H9 (cell line): ENCODE measurements at regions not wholly inside any gene's neighbourhood (a gene's known extent, or its start where the extent isn't known, plus 50 kb on each side); places are given as distances from the start of the nearest gene placed in this dataset.

ENCODE experiments used
- DNase-seq: peaks from one replicate; pipeline ENCODE4 v3.0.0-alpha.2; 2017
- H2AFZ ChIP-seq: one replicate; pipeline ENCODE4 v1.6.1; 2013; ENCODE audit warnings: mild to moderate bottlenecking, low read length, control low read depth, moderate library complexity
- H2AK5ac ChIP-seq: 2 replicates; pipeline ENCODE4 v1.6.1; 2013; ENCODE audit warnings: low read length, control low read depth, mixed read lengths; ENCODE audit not compliant: insufficient read length
- H2BK120ac ChIP-seq: one replicate; pipeline ENCODE4 v1.6.1; 2013; ENCODE audit warnings: low read depth, mild to moderate bottlenecking, low read length, control low read depth, inconsistent platforms; ENCODE audit not compliant: poor library complexity, severe bottlenecking
- H2BK12ac ChIP-seq: 2 replicates; pipeline ENCODE4 v1.6.1; 2013; ENCODE audit warnings: low read length, control low read depth, mixed read lengths, low read depth; ENCODE audit not compliant: insufficient read length
- H2BK15ac ChIP-seq: 2 replicates; pipeline ENCODE4 v1.6.1; 2013; ENCODE audit warnings: low read depth, low read length, control low read depth
- H2BK20ac ChIP-seq: one replicate; pipeline ENCODE4 v1.6.1; 2013; ENCODE audit warnings: low read depth, mild to moderate bottlenecking, low read length, control low read depth, inconsistent platforms; ENCODE audit not compliant: poor library complexity, severe bottlenecking
- H2BK5ac ChIP-seq: 2 replicates; pipeline ENCODE4 v1.6.1; 2013; ENCODE audit warnings: low read length, control low read depth, mixed read lengths; ENCODE audit not compliant: insufficient read length
- H3K14ac ChIP-seq: 2 replicates; pipeline ENCODE4 v1.6.1; 2013; ENCODE audit warnings: low read length, control low read depth; ENCODE audit not compliant: insufficient read depth
- H3K18ac ChIP-seq: 2 replicates; pipeline ENCODE4 v1.6.1; 2013; ENCODE audit warnings: low read depth, mild to moderate bottlenecking, mixed read lengths, low read length, control low read depth; ENCODE audit not compliant: insufficient read length
- H3K23ac ChIP-seq: 2 replicates; pipeline ENCODE4 v1.6.1; 2013; ENCODE audit warnings: low read length, control low read depth, mixed read lengths, low read depth; ENCODE audit not compliant: insufficient read length
- H3K23me2 ChIP-seq: 2 replicates; pipeline ENCODE4 v1.6.1; 2013; ENCODE audit warnings: low read depth, mild to moderate bottlenecking, mixed read lengths, low read length, control low read depth; ENCODE audit not compliant: insufficient read length, poor library complexity, severe bottlenecking
- H3K27ac ChIP-seq: 2 replicates; pipeline ENCODE4 v1.5.1; 2013; ENCODE audit warnings: low read length, control low read depth, mixed read lengths, low read depth; ENCODE audit not compliant: insufficient read length
- H3K27me3 ChIP-seq: 2 replicates; pipeline ENCODE4 v1.6.1; 2013; ENCODE audit warnings: low read length, control low read depth, inconsistent platforms; ENCODE audit not compliant: insufficient read depth
- H3K4ac ChIP-seq: 2 replicates; pipeline ENCODE4 v1.6.1; 2013; ENCODE audit warnings: low read depth, mild to moderate bottlenecking, control low read depth, inconsistent platforms, low read length, moderate library complexity
- H3K4me1 ChIP-seq: 2 replicates; pipeline ENCODE4 v1.6.1; 2013; ENCODE audit warnings: low read length, control low read depth, inconsistent platforms; ENCODE audit not compliant: insufficient read depth
- H3K4me2 ChIP-seq: 2 replicates; pipeline ENCODE4 v1.6.1; 2013; ENCODE audit warnings: low read length, control low read depth, mixed read lengths; ENCODE audit not compliant: insufficient read length, insufficient read depth
- H3K56ac ChIP-seq: 2 replicates; pipeline ENCODE4 v1.6.1; 2013; ENCODE audit warnings: low read depth, mild to moderate bottlenecking, mixed read lengths, low read length, control low read depth; ENCODE audit not compliant: insufficient read length
- H3K79me1 ChIP-seq: 2 replicates; pipeline ENCODE4 v1.6.1; 2013; ENCODE audit warnings: low read depth, mild to moderate bottlenecking, moderate library complexity, low read length, control low read depth, inconsistent platforms; ENCODE audit not compliant: insufficient read depth, poor library complexity, severe bottlenecking
- H3K79me2 ChIP-seq: 2 replicates; pipeline ENCODE4 v1.6.1; 2013; ENCODE audit warnings: low read length, control low read depth, inconsistent platforms; ENCODE audit not compliant: insufficient read depth
- H3K9ac ChIP-seq: 2 replicates; pipeline ENCODE4 v1.6.1; 2013; ENCODE audit warnings: low read length, control low read depth, mixed read lengths; ENCODE audit not compliant: insufficient read length; ENCODE audit errors: extremely low read depth
- H3K9me3 ChIP-seq: one replicate; pipeline ENCODE4 v1.6.1; 2013; ENCODE audit warnings: low read depth, low read length, inconsistent platforms; ENCODE audit not compliant: control insufficient read depth
- H3T11ph ChIP-seq: one replicate; pipeline ENCODE4 v1.6.1; 2013; ENCODE audit warnings: mild to moderate bottlenecking, low read length, control low read depth, inconsistent platforms
- H4K20me1 ChIP-seq: one replicate; pipeline ENCODE4 v1.6.1; 2013; ENCODE audit not compliant: control insufficient read depth, insufficient read length, insufficient read depth
- H4K5ac ChIP-seq: 2 replicates; pipeline ENCODE4 v1.6.1; 2013; ENCODE audit warnings: low read depth, mild to moderate bottlenecking, mixed read lengths, low read length, control low read depth; ENCODE audit not compliant: insufficient read length
- H4K8ac ChIP-seq: replicated peaks from 2 replicates; pipeline ENCODE4 v1.6.1; 2013; ENCODE audit warnings: low read length, control low read depth, mixed read lengths, low read depth; ENCODE audit not compliant: insufficient read length
- H4K91ac ChIP-seq: 2 replicates; pipeline ENCODE4 v1.6.1; 2013; ENCODE audit warnings: low read depth, mild to moderate bottlenecking, moderate library complexity, mixed read lengths, low read length, control low read depth; ENCODE audit not compliant: insufficient read length
- H3K27ac Mint-ChIP-seq, 3 experiments: 2 replicates in 2 of 3; 3 replicates in 1 of 3; pipeline ENCODE4 v1.8.0; 2020 to 2021; ENCODE audit warnings: mixed read lengths in 3 of 3, mild to moderate bottlenecking in 1 of 3, moderate library complexity in 1 of 3
- H3K27me3 Mint-ChIP-seq: 2 replicates; pipeline ENCODE4 v1.8.0; 2021; ENCODE audit warnings: low read depth, mild to moderate bottlenecking, moderate library complexity, mixed read lengths
- H3K36me3 Mint-ChIP-seq, 3 experiments: 2 replicates in 2 of 3; 3 replicates in 1 of 3; pipeline ENCODE4 v1.8.0; 2020 to 2021; ENCODE audit warnings: low read depth in 3 of 3, mixed read lengths in 3 of 3; ENCODE audit not compliant: insufficient read depth in 1 of 3
- H3K4me1 Mint-ChIP-seq, 2 experiments: 2 replicates each; pipeline ENCODE4 v1.8.0; 2020; ENCODE audit warnings: mixed read lengths in 2 of 2
- H3K4me3 Mint-ChIP-seq, 2 experiments: 2 replicates in 1 of 2; 3 replicates in 1 of 2; pipeline ENCODE4 v1.8.0; 2020 to 2021; ENCODE audit warnings: mild to moderate bottlenecking in 2 of 2, mixed read lengths in 2 of 2, moderate library complexity in 1 of 2
- H3K9me3 Mint-ChIP-seq, 2 experiments: 2 replicates in 1 of 2; 3 replicates in 1 of 2; pipeline ENCODE4 v1.8.0; 2020; ENCODE audit warnings: mild to moderate bottlenecking in 2 of 2, mixed read lengths in 2 of 2, moderate library complexity in 1 of 2
- CTCF ChIP-seq: fragments of 200-600 bp; sonication (generic); conservative IDR thresholded peaks from 3 replicates; pipeline ENCODE4 v1.8.0; 2021; ENCODE audit warnings: antibody characterized with exemption, mild to moderate bottlenecking
- WGBS: extraction: QIAGEN DNeasy Blood & Tissue Kit; methylation state at CpG from one replicate; pipeline ENCODE4 v1.1.7; 2013; ENCODE audit warnings: missing lambda C conversion rate, low lambda C conversion rate, mixed read lengths; ENCODE audit not compliant: insufficient read length; ENCODE audit errors: extremely low coverage; 5-methylcytosine and 5-hydroxymethylcytosine counted together

- Histone ChIP-seq H4K20me1 (no peaks in the 10 kb centered on the region), H3K14ac (no peak overlapping the region)
- WGBS, result no CpG with 5 or more reads among the region's 3 CpGs
Measured at GRCh38 chr7:70849580-70850235, 282.2 kb upstream of the GALNT17 start.

More at GRCh38 chr7:70849580-70850235, 282.2 kb upstream of the GALNT17 start:
- Histone ChIP-seq H4K91ac (no peak overlapping the region), H3K4me2 (no peak overlapping the region), H3K18ac (no peak overlapping the region), H2BK120ac (peak overlapping the region; percentile 61), H3K9ac (no peak overlapping the region), H2AK5ac (no peak overlapping the region), H2BK12ac (no peak overlapping the region), H4K5ac (no peak overlapping the region), H3K23me2 (no peaks in the 10 kb centered on the region), H3K23ac (no peak overlapping the region), H2BK5ac (no peak overlapping the region), H4K8ac (no peak overlapping the region), H3K27me3 (no peaks in the 10 kb centered on the region), H3K9me3 (no peaks in the 10 kb centered on the region), H3K79me1 (no peaks in the 10 kb centered on the region), H3K27ac (peak overlapping the region; percentile 47), H2BK20ac (peak overlapping the region; percentile 90), H3T11ph (peak overlapping the region; percentile 17), H2AFZ (no peak overlapping the region), H3K79me2 (no peaks in the 10 kb centered on the region), H3K4ac (no peak overlapping the region), H2BK15ac (no peak overlapping the region), H3K56ac (no peak overlapping the region), H3K4me1 (no peaks in the 10 kb centered on the region)
- peak; percentile 80 for DNase-seq
- H3K9me3 Mint-ChIP-seq, result peaks cover 18 to 20% of the 10 kb centered on the region in 2 experiments
- peak overlapping the region in 2 of 3 experiments; percentile 34 to 95; a peak in 3 of 7 replicates for H3K27ac Mint-ChIP-seq
- TF ChIP-seq CTCF, result no peak
- no peak overlapping the region for H3K4me3 Mint-ChIP-seq
- peaks cover 3% of the 10 kb centered on the region for H3K27me3 Mint-ChIP-seq
- H3K4me1 Mint-ChIP-seq, result peaks cover 0 to 15% of the 10 kb centered on the region in 2 experiments; a peak in 3 of 4 replicates
- H3K36me3 Mint-ChIP-seq, result peaks cover 11 to 22% (median 14%) of the 10 kb centered on the region in 3 experiments
